ENCODE measurements at regions not wholly inside any gene's neighbourhood (a gene's known extent, or its start where the extent isn't known, plus 50 kb on each side); places are given as distances from the start of the nearest gene placed in this dataset.

GRCh38 chr11:112499881-112500204, 239.2 kb upstream of the PLET1 start:
- TF ChIP-seq CTCF (IDR thresholded peaks at IDR 0.05) (no peak), POLR2A (IDR thresholded peaks at IDR 0.05) (no peak), POLR2AphosphoS5 (IDR thresholded peaks at IDR 0.05) (no peak)

Data from breast epithelium (tissue), 3 donors.